B cell (primary cell): ENCODE measurements at regions not wholly inside any gene's neighbourhood (a gene's known extent, or its start where the extent isn't known, plus 50 kb on each side); places are given as distances from the start of the nearest gene placed in this dataset.

ENCODE experiments used
- ATAC-seq: fragments of 200-7000 bp; cut with Tn5 transposase; one replicate; pipeline ENCODE4 v1.10.0; 2021; ENCODE audit warnings: low read depth, mild to moderate bottlenecking, moderate number of reproducible peaks, moderate library complexity
- CTCF ChIA-PET: fragments of 350-600 bp; sonication (Branson Sonifier 250); formaldehyde crosslinking; loops from one replicate; lab custom pipeline; 2021; ENCODE audit warnings: antibody characterized with exemption, inconsistent platforms; lab: Charles Lee
- POLR2A ChIA-PET: fragments of 350-600 bp; sonication (Branson Sonifier 250); formaldehyde crosslinking; loops from one replicate; lab custom pipeline; 2021; ENCODE audit warnings: antibody characterized with exemption; lab: Charles Lee
- DNase-seq: peaks from one replicate; pipeline ENCODE4 v3.0.0; 2013
- H2AFZ ChIP-seq: 2 replicates; pipeline ENCODE4 v1.6.1; 2012; ENCODE audit warnings: mild to moderate bottlenecking, low read depth, low read length; ENCODE audit not compliant: insufficient read depth, poor library complexity, severe bottlenecking
- H3K27ac ChIP-seq, 2 donors: 1 replicate in 1 of 2; 2 replicates in 1 of 2; pipeline ENCODE4 v1.5.1; 2012 to 2013; ENCODE audit warnings: low read length in 2 of 2, mild to moderate bottlenecking in 2 of 2, moderate library complexity in 1 of 2
- H3K27me3 ChIP-seq, 4 experiments: fragments of 200-600 bp in 1 of 4; sonication (generic) in 1 of 4; replicated peaks in 1 of 4; 1 replicate in 2 of 4; 2 replicates in 2 of 4; pipeline versions ENCODE4 v1.6.1 to v1.7.0; 2013 to 2016; ENCODE audit warnings: low read length in 3 of 4, mild to moderate bottlenecking in 2 of 4, mixed read lengths in 1 of 4, moderate library complexity in 1 of 4; ENCODE audit not compliant: insufficient read depth in 4 of 4, control insufficient read depth in 3 of 4; ENCODE audit errors: control extremely low read depth in 1 of 4
- H3K36me3 ChIP-seq, 2 experiments: replicated peaks in 1 of 2; 1 replicate in 1 of 2; 2 replicates in 1 of 2; pipeline versions ENCODE4 v1.6.1 to v1.7.1; 2013; ENCODE audit warnings: low read length in 1 of 2; ENCODE audit not compliant: insufficient read depth in 2 of 2, control insufficient read depth in 1 of 2; ENCODE audit errors: control extremely low read depth in 1 of 2, extremely low read depth in 1 of 2
- H3K4me1 ChIP-seq, 2 donors: fragments of 200-600 bp in 1 of 2; sonication (generic) in 1 of 2; 1 replicate in 1 of 2; 2 replicates in 1 of 2; pipeline versions ENCODE4 v1.5.1 to v1.6.1; 2013 to 2017; ENCODE audit warnings: low read length in 2 of 2; ENCODE audit not compliant: control insufficient read depth in 2 of 2, insufficient read depth in 2 of 2
- H3K4me2 ChIP-seq: replicated peaks from 2 replicates; pipeline ENCODE3; 2012; ENCODE audit warnings: mild to moderate bottlenecking, low read depth, low read length; ENCODE audit not compliant: poor library complexity, severe bottlenecking
- H3K4me3 ChIP-seq, 5 experiments: fragments of 200-600 bp in 1 of 5; sonication (generic) in 1 of 5; 1 replicate in 3 of 5; 2 replicates in 2 of 5; pipeline versions ENCODE4 v1.5.1 to v1.7.0; 2011 to 2016; ENCODE audit warnings: low read length in 4 of 5, mild to moderate bottlenecking in 4 of 5, low read depth in 2 of 5, control low read depth in 1 of 5, moderate library complexity in 1 of 5; ENCODE audit not compliant: insufficient read depth in 1 of 5; ENCODE audit errors: control extremely low read depth in 1 of 5, extremely low read depth in 1 of 5
- H3K79me2 ChIP-seq: fragments of 200-600 bp; sonication (generic); one replicate; pipeline ENCODE4 v1.6.0; 2016; ENCODE audit warnings: low read length; ENCODE audit not compliant: control insufficient read depth, insufficient read depth
- H3K9ac ChIP-seq: fragments of 200-600 bp; sonication (generic); 2 replicates; pipeline ENCODE4 v1.6.1; 2017; ENCODE audit warnings: mild to moderate bottlenecking, low read length, moderate library complexity
- H3K9me3 ChIP-seq, 3 donors: one replicate each; pipeline versions ENCODE4 v1.6.1 to v1.7.1; 2013; ENCODE audit warnings: low read length in 2 of 3; ENCODE audit not compliant: control insufficient read depth in 2 of 3, insufficient read depth in 1 of 3; ENCODE audit errors: control extremely low read depth in 1 of 3
- H4K20me1 ChIP-seq: 2 replicates; pipeline ENCODE4 v1.6.0; 2012; ENCODE audit warnings: mild to moderate bottlenecking, low read length; ENCODE audit not compliant: insufficient read depth, control insufficient read depth, poor library complexity, severe bottlenecking
- H3K27ac Mint-ChIP-seq: one replicate; pipeline ENCODE4 v1.8.0; 2021; ENCODE audit warnings: mixed read lengths
- H3K27me3 Mint-ChIP-seq: one replicate; pipeline ENCODE4 v1.8.0; 2021; ENCODE audit warnings: mixed read lengths
- H3K4me1 Mint-ChIP-seq: one replicate; pipeline ENCODE4 v1.8.0; 2021; ENCODE audit warnings: mixed read lengths
- H3K4me3 Mint-ChIP-seq: one replicate; pipeline ENCODE4 v1.8.0; 2021; ENCODE audit warnings: mixed read lengths
- H3K9me3 Mint-ChIP-seq: one replicate; pipeline ENCODE4 v1.8.0; 2022; ENCODE audit warnings: mixed read lengths; ENCODE audit not compliant: insufficient read depth
- EZH2 ChIP-seq: IDR thresholded peaks from 2 replicates; pipeline ENCODE4 v1.6.1; 2012; ENCODE audit warnings: borderline replicate concordance, low read depth, mild to moderate bottlenecking, moderate library complexity, low read length; ENCODE audit not compliant: insufficient read depth, poor library complexity, severe bottlenecking
- WGBS: methylation state at CpG from one replicate; pipeline ENCODE4 v1.1.5; 2013; ENCODE audit warnings: missing lambda C conversion rate; ENCODE audit not compliant: insufficient coverage; 5-methylcytosine and 5-hydroxymethylcytosine counted together
- intact Hi-C: fragments of 100-400 bp; cut with micrococcal nuclease; formaldehyde crosslinking; loops from one replicate; pipeline ENCODE4 v1.10.0; 2022
- TF ChIP-seq, protein P1 (sequence below): fragments of 200-600 bp; IDR thresholded peaks from one replicate; pipeline ENCODE4 v1.8.0; 2022; ENCODE audit warnings: antibody characterized with exemption, mild to moderate bottlenecking

DNA sequence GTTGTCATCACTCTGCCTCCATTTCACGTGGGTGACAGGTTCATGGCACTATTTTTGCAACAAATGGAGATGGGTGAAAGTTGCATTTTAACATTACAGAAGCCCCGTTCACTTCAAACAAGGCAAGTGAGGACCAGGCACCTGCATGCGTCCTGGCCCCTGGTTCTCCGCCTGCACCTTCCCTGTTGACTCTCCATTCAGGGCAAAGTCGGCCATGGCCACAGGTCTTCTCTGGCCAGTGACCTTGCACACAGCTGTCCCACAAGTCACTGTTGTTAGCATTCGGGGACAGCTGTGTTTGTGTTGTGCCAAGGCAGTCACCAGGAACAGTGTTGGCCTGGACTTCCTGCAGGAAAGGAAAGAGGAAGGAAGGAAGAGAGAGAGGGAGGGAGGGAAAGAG, 554.9 kb downstream of the TCERG1L start:
- H3K27ac Mint-ChIP-seq = no peak overlapping the region
- H4K20me1 ChIP-seq = no peaks in the 10 kb centered on the region
- peaks cover 0 to 19% (median 0%) of the 10 kb centered on the region in 3 donors for H3K9me3 ChIP-seq
- intact Hi-C loops = no loop called here
- DNase-seq (no peak), ATAC-seq (no peak)
- H3K4me2 ChIP-seq = no peak overlapping the region
- H3K27me3 Mint-ChIP-seq = no peaks in the 10 kb centered on the region
- no peaks in the 10 kb centered on the region for H3K4me1 Mint-ChIP-seq
- H3K36me3 ChIP-seq = no peaks in the 10 kb centered on the region
- no peaks in the 10 kb centered on the region for H3K4me1 ChIP-seq
- WGBS = 86% methylated on average over 6 of the region's 6 CpGs
- no peak overlapping the region for H2AFZ ChIP-seq
- no peak overlapping the region for H3K4me3 ChIP-seq
- H3K27ac ChIP-seq = no peak overlapping the region
- H3K9ac ChIP-seq = no peak overlapping the region
- H3K79me2 ChIP-seq = no peaks in the 10 kb centered on the region
- POLR2A ChIA-PET = no interaction called here
- TF ChIP-seq, protein P1, sequence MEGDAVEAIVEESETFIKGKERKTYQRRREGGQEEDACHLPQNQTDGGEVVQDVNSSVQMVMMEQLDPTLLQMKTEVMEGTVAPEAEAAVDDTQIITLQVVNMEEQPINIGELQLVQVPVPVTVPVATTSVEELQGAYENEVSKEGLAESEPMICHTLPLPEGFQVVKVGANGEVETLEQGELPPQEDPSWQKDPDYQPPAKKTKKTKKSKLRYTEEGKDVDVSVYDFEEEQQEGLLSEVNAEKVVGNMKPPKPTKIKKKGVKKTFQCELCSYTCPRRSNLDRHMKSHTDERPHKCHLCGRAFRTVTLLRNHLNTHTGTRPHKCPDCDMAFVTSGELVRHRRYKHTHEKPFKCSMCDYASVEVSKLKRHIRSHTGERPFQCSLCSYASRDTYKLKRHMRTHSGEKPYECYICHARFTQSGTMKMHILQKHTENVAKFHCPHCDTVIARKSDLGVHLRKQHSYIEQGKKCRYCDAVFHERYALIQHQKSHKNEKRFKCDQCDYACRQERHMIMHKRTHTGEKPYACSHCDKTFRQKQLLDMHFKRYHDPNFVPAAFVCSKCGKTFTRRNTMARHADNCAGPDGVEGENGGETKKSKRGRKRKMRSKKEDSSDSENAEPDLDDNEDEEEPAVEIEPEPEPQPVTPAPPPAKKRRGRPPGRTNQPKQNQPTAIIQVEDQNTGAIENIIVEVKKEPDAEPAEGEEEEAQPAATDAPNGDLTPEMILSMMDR = no peak
- no peak for TF ChIP-seq EZH2
- H3K27me3 ChIP-seq = no peaks in the 10 kb centered on the region
- H3K9me3 Mint-ChIP-seq = peaks cover 8% of the 10 kb centered on the region
- H3K4me3 Mint-ChIP-seq = no peak overlapping the region
- CTCF ChIA-PET = interaction anchor here (0.8 kb wide), 1 partner anchor 281 kb away, joined by 3 read pairs; no protein-coding TSS in a partner anchor

DNA sequence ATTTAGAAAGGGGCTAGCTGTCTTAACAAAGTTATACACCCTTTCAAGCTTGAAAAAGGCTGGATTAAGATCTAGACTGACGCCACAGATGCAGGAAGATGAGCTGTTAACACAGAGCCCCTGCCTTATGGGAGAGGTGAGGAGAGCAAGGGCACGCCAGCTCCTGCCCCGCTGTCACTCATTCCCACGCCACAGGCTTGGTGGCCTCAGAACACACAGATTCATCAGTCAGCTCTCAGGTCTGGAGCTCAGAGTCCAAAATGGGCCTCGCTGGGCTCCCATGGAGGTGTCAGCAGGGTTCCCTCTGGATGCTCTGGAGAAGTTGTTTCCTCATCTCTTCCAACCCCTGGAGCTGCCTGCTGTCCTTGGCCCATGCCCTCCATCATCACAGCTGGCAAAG, 554.2 kb downstream of the TCERG1L start:
- no peaks in the 10 kb centered on the region for H4K20me1 ChIP-seq
- H2AFZ ChIP-seq = no peak overlapping the region
- CTCF ChIA-PET = interaction anchor here (0.8 kb wide), 1 partner anchor 281 kb away, joined by 3 read pairs; no protein-coding TSS in a partner anchor
- Mint-ChIP-seq H3K4me1 (no peaks in the 10 kb centered on the region), H3K9me3 (peaks cover 8% of the 10 kb centered on the region), H3K27me3 (no peaks in the 10 kb centered on the region), H3K27ac (no peak overlapping the region), H3K4me3 (no peak overlapping the region)
- no peak overlapping the region for H3K4me2 ChIP-seq
- no peaks in the 10 kb centered on the region for H3K4me1 ChIP-seq
- intact Hi-C loops = no loop called here
- H3K27me3 ChIP-seq = no peaks in the 10 kb centered on the region
- ATAC-seq (no peak), DNase-seq (no peak)
- TF ChIP-seq EZH2 = no peak
- TF ChIP-seq, protein P1 = no peak
- no peaks in the 10 kb centered on the region for H3K36me3 ChIP-seq
- no peak overlapping the region for H3K27ac ChIP-seq
- no peak overlapping the region for H3K4me3 ChIP-seq
- POLR2A ChIA-PET = no interaction called here
- H3K9ac ChIP-seq = no peak overlapping the region
- H3K79me2 ChIP-seq = no peaks in the 10 kb centered on the region
- H3K9me3 ChIP-seq = peaks cover 0 to 26% (median 0%) of the 10 kb centered on the region in 3 donors
- 70% methylated on average over 5 of the region's 5 CpGs for WGBS
